ENCODE measurements at regions not wholly inside any gene's neighbourhood (a gene's known extent, or its start where the extent isn't known, plus 50 kb on each side); places are given as distances from the start of the nearest gene placed in this dataset.

DNA sequence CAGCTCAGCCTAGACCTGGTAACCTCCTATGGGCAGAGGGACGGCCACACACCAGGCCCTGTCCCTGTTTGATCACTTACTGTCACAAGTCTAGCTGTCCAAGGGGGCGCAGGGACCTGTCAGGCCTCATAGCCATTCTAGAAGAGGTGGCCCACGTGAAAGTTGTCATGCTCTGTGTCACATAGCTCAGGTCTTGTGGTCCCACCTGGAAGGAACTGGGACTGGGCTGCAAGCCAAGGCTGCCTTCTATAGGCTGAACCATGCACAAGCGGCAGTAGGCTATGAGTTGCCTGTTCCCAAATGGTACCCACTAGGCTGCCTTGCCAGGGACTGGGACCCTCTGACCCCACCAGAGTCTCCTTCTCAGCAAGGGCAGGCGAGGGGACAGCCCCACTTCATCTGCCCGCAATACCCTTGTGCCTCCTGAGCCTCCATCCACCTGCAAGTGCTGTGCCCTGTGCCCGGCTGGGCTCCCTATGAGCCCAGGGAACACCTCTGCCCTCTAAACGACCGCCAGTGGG, 177.5 kb downstream of the ANAPC1 start:
- Histone ChIP-seq H3K9me3 (ENCODE audit: insufficient read depth, low read depth, low read length) (peaks cover 2% of the 10 kb centered on the region), H2BK5ac (ENCODE audit: low read depth, low read length, poor library complexity) (no peak overlapping the region), H3K18ac (ENCODE audit: low read length) (no peak overlapping the region), H4K12ac (ENCODE audit: low read depth, low read length) (no peak overlapping the region), H2BK12ac (ENCODE audit: low read length) (no peak overlapping the region), H3K27me3 (ENCODE audit: insufficient read depth, low read length) (no peaks in the 10 kb centered on the region), H3K4me3 (ENCODE audit: low read depth, low read length) (no peak overlapping the region), H3K23ac (ENCODE audit: low read length) (no peak overlapping the region), H3K4me1 (ENCODE audit: control insufficient read depth in 1 of 2, insufficient read depth in 2 of 2, low read length in 2 of 2) (peaks cover 24 to 28% of the 10 kb centered on the region in 2 experiments), H3K14ac (ENCODE audit: low read length) (no peak overlapping the region), H3K79me1 (ENCODE audit: low read length) (peaks cover 3% of the 10 kb centered on the region), H3K79me2 (ENCODE audit: control insufficient read depth, insufficient read depth, low read length, poor library complexity) (no peaks in the 10 kb centered on the region), H2AK5ac (ENCODE audit: low read length) (peak overlapping the region; percentile 40), H3K4ac (ENCODE audit: low read depth, low read length) (no peak overlapping the region), H3K4me2 (ENCODE audit: low read length) (no peak overlapping the region), H3K9ac (ENCODE audit: low read length) (no peak overlapping the region), H3K36me3 (ENCODE audit: control insufficient read depth in 1 of 2, insufficient read depth in 2 of 2, low read length in 2 of 2) (no peaks in the 10 kb centered on the region), H4K91ac (ENCODE audit: low read depth, low read length) (peak overlapping the region; percentile 12), H4K8ac (ENCODE audit: low read depth, low read length) (no peak overlapping the region), H2BK120ac (ENCODE audit: insufficient read depth, low read length, poor library complexity) (no peak overlapping the region), H2AFZ (ENCODE audit: insufficient read depth, low read length, poor library complexity) (no peak overlapping the region), H3K27ac (ENCODE audit: low read depth, low read length) (no peak overlapping the region)
- WGBS (ENCODE audit: extremely low coverage, insufficient coverage, insufficient read length), result no CpG with 5 or more reads among the region's 9 CpGs
- DNase-seq, result no peak

DNA sequence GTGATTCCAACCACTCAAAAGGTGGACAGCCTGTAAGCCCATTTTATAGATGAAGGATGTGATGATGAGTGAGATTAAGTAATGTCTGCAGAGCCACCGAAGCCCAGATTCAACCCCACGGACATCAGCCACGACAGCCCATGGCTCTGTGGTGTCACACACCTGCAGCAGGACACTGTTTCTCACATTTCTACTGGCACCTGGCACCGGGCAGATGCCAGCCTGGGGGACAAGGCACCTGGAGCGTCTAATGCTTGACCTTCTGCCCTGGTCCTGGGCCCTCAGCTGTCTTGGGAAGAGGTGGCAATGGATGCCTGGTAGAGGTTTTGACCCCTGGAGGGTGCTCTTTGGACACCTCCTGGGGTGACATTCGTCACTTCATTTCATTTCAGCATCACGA, 176.3 kb downstream of the ANAPC1 start:
- no peak overlapping the region for H2BK12ac ChIP-seq (ENCODE audit: low read length)
- no peak overlapping the region for H4K91ac ChIP-seq (ENCODE audit: low read depth, low read length)
- no peak for DNase-seq
- H3K23ac ChIP-seq (ENCODE audit: low read length), result no peak overlapping the region
- H3K27me3 ChIP-seq (ENCODE audit: insufficient read depth, low read length), result no peaks in the 10 kb centered on the region
- H2AK5ac ChIP-seq (ENCODE audit: low read length), result no peak overlapping the region
- H3K14ac ChIP-seq (ENCODE audit: low read length), result no peak overlapping the region
- H3K9me3 ChIP-seq (ENCODE audit: insufficient read depth, low read depth, low read length), result peaks cover 8% of the 10 kb centered on the region
- no peak overlapping the region for H3K27ac ChIP-seq (ENCODE audit: low read depth, low read length)
- no peak overlapping the region for H4K12ac ChIP-seq (ENCODE audit: low read depth, low read length)
- no peak overlapping the region for H2AFZ ChIP-seq (ENCODE audit: insufficient read depth, low read length, poor library complexity)
- H3K36me3 ChIP-seq (ENCODE audit: control insufficient read depth in 1 of 2, insufficient read depth in 2 of 2, low read length in 2 of 2), result no peaks in the 10 kb centered on the region
- H3K79me1 ChIP-seq (ENCODE audit: low read length), result no peaks in the 10 kb centered on the region
- H2BK5ac ChIP-seq (ENCODE audit: low read depth, low read length, poor library complexity), result no peak overlapping the region
- H3K4me2 ChIP-seq (ENCODE audit: low read length), result no peak overlapping the region
- no CpG with 5 or more reads among the region's 7 CpGs for WGBS (ENCODE audit: extremely low coverage, insufficient coverage, insufficient read length)
- H3K9ac ChIP-seq (ENCODE audit: low read length), result no peak overlapping the region
- H2BK120ac ChIP-seq (ENCODE audit: insufficient read depth, low read length, poor library complexity), result no peak overlapping the region
- no peak overlapping the region for H3K18ac ChIP-seq (ENCODE audit: low read length)
- H3K4me1 ChIP-seq (ENCODE audit: control insufficient read depth in 1 of 2, insufficient read depth in 2 of 2, low read length in 2 of 2), result peaks cover 16 to 20% of the 10 kb centered on the region in 2 experiments
- no peak overlapping the region for H4K8ac ChIP-seq (ENCODE audit: low read depth, low read length)
- no peak overlapping the region for H3K4ac ChIP-seq (ENCODE audit: low read depth, low read length)
- no peak overlapping the region for H3K4me3 ChIP-seq (ENCODE audit: low read depth, low read length)
- H3K79me2 ChIP-seq (ENCODE audit: control insufficient read depth, insufficient read depth, low read length, poor library complexity), result no peaks in the 10 kb centered on the region

DNA sequence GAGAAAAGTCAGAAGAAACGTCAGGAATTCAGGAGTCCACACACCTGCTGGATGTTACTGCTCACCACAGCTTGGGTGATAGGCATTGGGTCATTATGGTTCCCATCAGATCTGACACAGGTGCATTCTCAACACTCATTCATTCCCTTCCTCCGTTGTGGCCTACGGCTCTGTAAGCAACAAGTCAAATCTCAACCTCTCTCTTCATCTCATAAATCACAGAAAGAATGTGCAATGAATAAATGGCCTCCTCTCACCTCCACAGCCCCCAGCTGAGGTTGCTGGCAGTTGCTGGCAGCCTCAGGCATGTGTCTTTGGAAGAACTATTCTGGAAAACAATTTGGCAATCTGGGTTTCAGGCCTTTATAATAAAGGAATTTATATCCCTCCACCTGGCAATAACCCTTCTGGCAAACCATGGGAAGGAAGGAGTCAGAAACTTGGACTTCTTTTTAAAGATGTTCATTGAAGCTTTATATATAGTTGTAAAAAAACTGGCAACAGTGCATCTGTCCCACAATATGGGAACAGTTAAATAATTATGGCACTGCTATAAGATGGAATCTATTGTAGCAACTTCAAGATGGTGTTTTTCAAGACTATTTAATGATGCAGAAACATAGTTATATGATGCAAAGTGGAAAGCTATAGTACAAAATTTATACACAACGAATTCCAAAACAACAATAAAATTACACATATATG, 175.4 kb downstream of the ANAPC1 start:
- no peak overlapping the region for H2BK12ac ChIP-seq (ENCODE audit: low read length)
- no CpG with 5 or more reads among the region's 4 CpGs for WGBS (ENCODE audit: extremely low coverage, insufficient coverage, insufficient read length)

GRCh38 chr2:111709321-111709720, 174.7 kb downstream of the ANAPC1 start:
- H2AK5ac ChIP-seq (ENCODE audit: low read length), result no peak overlapping the region
- DNase-seq, result no peak
- no peak overlapping the region for H3K4ac ChIP-seq (ENCODE audit: low read depth, low read length)
- H3K18ac ChIP-seq (ENCODE audit: low read length), result no peak overlapping the region
- no peak overlapping the region for H2BK12ac ChIP-seq (ENCODE audit: low read length)
- H3K9ac ChIP-seq (ENCODE audit: low read length), result no peak overlapping the region
- WGBS (ENCODE audit: extremely low coverage, insufficient coverage, insufficient read length), result no CpG with 5 or more reads among the region's 3 CpGs
- no peak overlapping the region for H2BK120ac ChIP-seq (ENCODE audit: insufficient read depth, low read length, poor library complexity)
- no peak overlapping the region for H3K14ac ChIP-seq (ENCODE audit: low read length)
- H3K4me3 ChIP-seq (ENCODE audit: low read depth, low read length), result no peak overlapping the region
- no peaks in the 10 kb centered on the region for H3K27me3 ChIP-seq (ENCODE audit: insufficient read depth, low read length)
- no peaks in the 10 kb centered on the region for H3K36me3 ChIP-seq (ENCODE audit: control insufficient read depth in 1 of 2, insufficient read depth in 2 of 2, low read length in 2 of 2)
- H2AFZ ChIP-seq (ENCODE audit: insufficient read depth, low read length, poor library complexity), result no peak overlapping the region
- H3K4me2 ChIP-seq (ENCODE audit: low read length), result no peak overlapping the region
- H4K8ac ChIP-seq (ENCODE audit: low read depth, low read length), result no peak overlapping the region
- no peak overlapping the region for H2BK5ac ChIP-seq (ENCODE audit: low read depth, low read length, poor library complexity)
- no peaks in the 10 kb centered on the region for H3K79me2 ChIP-seq (ENCODE audit: control insufficient read depth, insufficient read depth, low read length, poor library complexity)
- peaks cover 6 to 10% of the 10 kb centered on the region in 2 experiments for H3K4me1 ChIP-seq (ENCODE audit: control insufficient read depth in 1 of 2, insufficient read depth in 2 of 2, low read length in 2 of 2)
- no peak overlapping the region for H3K27ac ChIP-seq (ENCODE audit: low read depth, low read length)
- no peak overlapping the region for H4K12ac ChIP-seq (ENCODE audit: low read depth, low read length)
- peaks cover 12% of the 10 kb centered on the region for H3K9me3 ChIP-seq (ENCODE audit: insufficient read depth, low read depth, low read length)
- H4K91ac ChIP-seq (ENCODE audit: low read depth, low read length), result no peak overlapping the region
- H3K23ac ChIP-seq (ENCODE audit: low read length), result no peak overlapping the region
- H3K79me1 ChIP-seq (ENCODE audit: low read length), result no peaks in the 10 kb centered on the region

More for the DNA sequence above, 175.4 kb downstream of the ANAPC1 start:
- H3K4me2 ChIP-seq (ENCODE audit: low read length), result no peak overlapping the region
- peaks cover 13 to 17% of the 10 kb centered on the region in 2 experiments for H3K4me1 ChIP-seq (ENCODE audit: control insufficient read depth in 1 of 2, insufficient read depth in 2 of 2, low read length in 2 of 2)
- no peak overlapping the region for H3K23ac ChIP-seq (ENCODE audit: low read length)
- H3K9ac ChIP-seq (ENCODE audit: low read length), result no peak overlapping the region
- no peaks in the 10 kb centered on the region for H3K36me3 ChIP-seq (ENCODE audit: control insufficient read depth in 1 of 2, insufficient read depth in 2 of 2, low read length in 2 of 2)
- no peak overlapping the region for H3K4me3 ChIP-seq (ENCODE audit: low read depth, low read length)
- no peak overlapping the region for H2BK5ac ChIP-seq (ENCODE audit: low read depth, low read length, poor library complexity)
- no peaks in the 10 kb centered on the region for H3K79me2 ChIP-seq (ENCODE audit: control insufficient read depth, insufficient read depth, low read length, poor library complexity)
- no peak overlapping the region for H2AK5ac ChIP-seq (ENCODE audit: low read length)
- no peak overlapping the region for H2AFZ ChIP-seq (ENCODE audit: insufficient read depth, low read length, poor library complexity)
- no peaks in the 10 kb centered on the region for H3K27me3 ChIP-seq (ENCODE audit: insufficient read depth, low read length)
- DNase-seq, result peak in 1 of 2 donors; percentile 26
- no peak overlapping the region for H4K8ac ChIP-seq (ENCODE audit: low read depth, low read length)
- no peak overlapping the region for H3K18ac ChIP-seq (ENCODE audit: low read length)
- H2BK120ac ChIP-seq (ENCODE audit: insufficient read depth, low read length, poor library complexity), result no peak overlapping the region
- H3K4ac ChIP-seq (ENCODE audit: low read depth, low read length), result no peak overlapping the region
- no peaks in the 10 kb centered on the region for H3K79me1 ChIP-seq (ENCODE audit: low read length)
- H4K91ac ChIP-seq (ENCODE audit: low read depth, low read length), result no peak overlapping the region
- H3K27ac ChIP-seq (ENCODE audit: low read depth, low read length), result no peak overlapping the region
- H3K14ac ChIP-seq (ENCODE audit: low read length), result no peak overlapping the region
- H3K9me3 ChIP-seq (ENCODE audit: insufficient read depth, low read depth, low read length), result peaks cover 12% of the 10 kb centered on the region
- H4K12ac ChIP-seq (ENCODE audit: low read depth, low read length), result no peak overlapping the region
